HG03521 (cell line): ENCODE measurements at regions not wholly inside any gene's neighbourhood (a gene's known extent, or its start where the extent isn't known, plus 50 kb on each side); places are given as distances from the start of the nearest gene placed in this dataset.

Experiments used
- ATAC-seq: cut with Tn5 transposase; IDR thresholded peaks from one replicate; pipeline ENCODE4 v1.9.1; 2021; ENCODE audit warnings: mild to moderate bottlenecking, moderate library complexity; ENCODE audit not compliant: unreplicated experiment

DNA sequence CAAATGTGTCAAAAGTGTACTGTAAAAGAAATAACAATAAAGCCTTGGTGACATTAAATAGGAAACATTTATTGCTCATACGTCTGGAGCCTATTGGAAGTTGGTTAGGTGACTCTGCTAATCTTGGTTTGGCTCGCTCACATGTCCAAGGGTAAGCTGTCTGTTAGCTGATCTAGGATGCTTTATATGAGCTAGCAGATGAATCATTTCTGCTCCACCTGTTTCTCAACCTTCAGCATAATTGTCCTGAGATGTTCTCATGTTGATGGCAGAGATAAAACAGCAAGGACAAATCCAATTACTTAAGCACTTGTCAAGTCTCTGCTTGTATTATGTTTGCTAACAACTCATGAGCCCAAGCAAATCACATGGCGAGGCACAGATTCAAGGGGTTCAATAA lies 56.0 kb upstream of the CD53 start:
- ATAC-seq: no peak

GRCh38 chr1:110811529-110811928 lies 61.4 kb upstream of the CD53 start:
- ATAC-seq: no peak

DNA sequence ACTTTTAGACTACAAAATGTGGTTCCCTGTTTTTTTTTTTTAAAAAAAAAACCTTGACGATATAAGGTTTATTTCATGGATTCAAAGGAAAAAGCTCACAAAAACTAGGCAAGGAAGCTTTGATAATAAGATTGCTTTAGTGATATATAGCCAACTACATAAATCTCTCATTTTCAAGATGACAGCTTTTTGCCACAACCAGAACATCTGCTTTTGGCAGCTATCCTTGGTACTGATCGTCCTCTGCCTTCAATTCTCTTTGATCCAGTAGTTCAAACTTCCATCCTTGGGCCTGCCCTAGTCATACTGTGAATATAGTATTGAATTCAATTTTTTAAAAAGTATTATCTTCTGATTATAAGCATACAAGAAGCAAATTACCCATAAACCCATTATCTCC lies 72.9 kb upstream of the CD53 start:
- ATAC-seq: no peak

DNA sequence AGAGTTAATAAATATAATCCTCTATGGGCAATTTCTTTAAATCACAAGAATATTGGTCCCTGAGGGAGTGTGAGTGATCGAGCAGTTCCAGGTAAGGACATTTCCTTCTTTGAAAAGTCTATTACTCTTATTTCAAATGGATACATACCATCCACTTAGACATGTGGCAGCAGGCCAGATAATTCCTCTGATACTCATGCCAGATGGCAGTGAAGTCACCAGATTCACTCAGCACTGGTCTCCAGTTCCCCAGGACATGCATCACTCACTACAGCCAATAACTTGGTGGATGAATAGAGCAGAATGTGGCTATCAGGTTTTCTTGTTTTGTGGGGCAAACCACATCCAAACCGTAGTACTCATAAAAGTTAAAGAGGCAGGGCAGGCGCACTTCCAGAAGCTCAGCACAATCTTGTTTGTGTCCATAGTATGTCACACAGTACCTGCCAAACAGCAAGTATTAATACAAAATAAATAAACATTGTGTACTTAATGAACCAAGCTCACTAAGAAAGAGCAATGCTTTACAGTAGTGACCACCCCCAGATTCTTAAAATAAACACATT lies 74.2 kb upstream of the CD53 start:
- no peak for ATAC-seq

DNA sequence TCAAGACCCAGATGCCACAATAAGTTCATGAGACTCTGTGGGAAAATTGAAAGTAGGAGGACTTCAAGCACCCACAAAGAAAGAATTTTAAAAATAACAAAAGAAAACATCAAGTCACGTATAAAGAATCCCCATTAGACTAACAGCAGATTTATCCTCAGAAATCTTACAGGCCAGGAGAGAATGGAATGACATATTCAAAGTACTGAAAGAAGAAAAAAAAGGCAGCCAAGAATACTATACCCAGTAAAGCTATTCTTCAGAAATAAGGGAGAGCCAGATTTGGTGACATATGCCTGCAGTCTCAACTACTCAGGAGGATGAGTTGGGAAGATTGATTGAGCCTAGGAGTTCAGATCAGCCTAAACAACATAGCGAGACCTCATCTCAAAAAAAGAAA lies 84.3 kb upstream of the CD53 start:
- ATAC-seq: no peak

GRCh38 chr1:110787328-110788071 lies 85.4 kb upstream of the CD53 start:
- peak; percentile 82 for ATAC-seq

DNA sequence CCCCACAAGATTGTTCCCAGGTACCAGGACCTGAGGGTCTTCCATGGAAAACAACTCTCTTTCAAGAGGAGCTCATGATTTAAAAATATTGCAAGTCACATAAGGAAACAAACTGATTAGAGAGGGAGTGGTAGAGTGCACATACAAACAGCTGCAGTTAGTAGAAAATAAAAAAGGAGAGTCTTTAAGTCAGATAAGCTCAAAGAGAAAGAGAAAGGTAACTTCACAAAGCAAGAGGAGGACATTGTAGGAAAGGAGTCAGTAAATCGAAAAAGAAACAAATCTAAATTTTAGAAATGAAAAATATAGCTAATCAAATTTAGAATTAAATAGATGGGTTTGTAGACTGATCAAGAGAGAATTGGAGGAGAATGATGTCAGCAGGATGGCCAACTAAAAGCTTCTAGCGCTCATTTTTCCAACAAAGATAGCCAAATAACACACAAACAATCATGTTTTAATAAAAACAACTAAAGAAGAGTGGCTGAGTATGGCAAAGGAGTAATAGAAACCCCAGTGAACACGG lies 86.1 kb upstream of the CD53 start:
- no peak for ATAC-seq

DNA sequence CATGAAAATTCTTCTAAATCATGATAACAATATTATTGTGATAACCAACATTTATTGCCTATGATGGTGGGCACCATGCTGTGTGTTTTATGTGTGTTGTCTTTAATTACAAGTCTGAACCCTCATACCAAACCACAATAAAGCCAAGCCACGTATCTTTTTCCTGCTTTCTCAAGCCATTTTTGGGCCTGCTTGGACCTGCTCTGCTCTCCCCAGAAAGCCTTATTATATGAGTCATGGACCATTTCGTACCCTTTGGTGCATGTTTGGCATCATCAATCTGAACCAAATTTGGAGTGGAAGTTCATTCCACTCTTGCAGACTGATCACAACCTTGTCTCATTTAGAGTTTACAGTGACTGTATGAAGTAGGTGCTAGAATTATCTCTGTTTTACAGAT lies 87.3 kb upstream of the CD53 start:
- no peak for ATAC-seq

DNA sequence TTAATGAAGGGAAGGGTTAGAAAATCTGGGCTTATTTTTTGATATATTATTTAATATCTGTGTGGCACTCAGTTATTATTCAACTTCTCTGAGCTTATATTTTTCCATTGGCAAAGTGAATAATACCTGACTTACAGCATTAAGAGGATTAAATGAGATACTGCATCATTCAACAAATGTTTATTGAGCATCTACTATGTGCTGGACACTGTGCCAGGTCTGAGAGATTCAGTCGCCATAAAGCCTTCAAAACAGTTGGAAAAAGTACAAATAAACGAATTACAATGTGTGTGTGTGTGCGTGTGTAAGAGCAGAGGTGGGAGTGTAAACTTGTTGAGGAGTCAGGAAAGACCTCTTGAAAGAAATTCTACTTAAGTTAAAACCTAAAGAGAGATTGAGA lies 87.9 kb upstream of the CD53 start:
- no peak for ATAC-seq

DNA sequence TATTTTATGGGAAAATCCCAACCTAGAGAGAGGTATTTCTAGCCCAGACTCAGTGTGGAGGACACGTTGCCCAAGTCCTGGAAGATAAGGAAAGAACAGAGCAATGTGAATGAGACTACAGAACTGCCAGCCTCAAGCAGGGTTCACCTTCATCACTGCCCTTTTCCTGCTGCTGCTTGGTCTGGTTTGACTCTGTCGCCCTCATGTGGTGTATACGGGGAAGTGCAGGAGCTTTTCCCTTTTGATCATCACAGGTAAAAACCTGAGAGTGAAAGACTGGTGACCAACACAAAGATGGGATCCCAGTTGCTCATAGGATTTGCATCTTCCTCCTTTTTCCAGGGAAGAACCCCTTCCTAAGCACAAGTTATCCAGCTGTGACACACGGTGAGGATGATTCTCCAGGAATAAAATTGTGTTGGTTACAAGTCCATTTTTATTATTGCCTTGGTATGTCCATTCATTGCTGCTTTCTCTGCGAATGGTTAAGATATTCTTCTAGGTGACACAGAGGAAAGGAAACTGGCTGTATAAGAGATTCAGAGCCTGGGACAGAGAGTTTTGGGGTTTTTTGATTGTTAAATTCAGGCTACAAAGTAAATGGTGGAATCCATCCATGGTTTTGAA lies 89.5 kb upstream of the CD53 start:
- ATAC-seq: no peak

- no peak for ATAC-seq
Measured at GRCh38 chr1:110781525-110781924, 91.4 kb upstream of the CD53 start.

DNA sequence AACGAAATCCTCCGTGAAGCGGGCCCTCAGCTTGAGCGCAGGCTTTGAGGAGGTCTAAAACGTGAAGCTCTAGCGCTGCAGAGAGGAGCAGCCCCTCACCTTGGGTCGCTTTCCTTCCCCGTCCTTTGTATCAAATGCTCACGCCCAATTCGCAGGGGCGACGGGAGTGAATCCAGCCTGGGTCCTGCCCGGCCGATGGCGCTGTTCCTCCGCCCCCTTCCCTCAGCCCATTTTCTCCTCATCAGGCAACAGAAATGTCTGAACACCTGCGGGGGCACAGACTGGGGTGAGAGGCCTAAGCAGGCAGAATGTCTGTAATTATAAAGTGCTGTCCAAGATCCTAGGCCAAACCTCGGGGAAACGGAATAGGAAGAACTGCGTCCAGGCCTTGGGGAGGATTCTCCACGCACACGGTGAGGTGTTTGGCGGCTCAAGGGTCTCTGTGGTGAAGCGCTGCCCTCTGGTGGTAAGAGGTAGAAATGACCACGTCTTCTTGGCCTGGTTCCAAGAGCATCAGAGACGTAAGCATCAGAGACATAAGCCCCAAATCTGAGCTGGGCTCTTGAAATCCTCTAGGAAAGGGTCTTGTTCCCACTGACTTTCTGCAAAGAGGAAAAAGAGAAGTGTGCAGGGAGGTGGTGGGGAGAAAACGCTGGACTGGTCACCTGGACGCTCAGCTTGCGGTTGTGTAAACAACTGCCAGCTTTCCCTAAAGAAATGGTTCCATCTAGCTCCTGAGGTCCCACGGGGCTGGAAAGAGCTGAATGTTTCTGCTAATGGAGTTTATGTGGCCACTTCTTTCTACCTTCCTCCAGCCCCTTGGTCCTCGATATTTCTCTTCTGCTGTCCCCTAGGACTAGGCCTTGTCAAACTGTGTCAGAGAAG lies 92.1 kb upstream of the CD53 start:
- no peak for ATAC-seq

- ATAC-seq: no peak
Measured at GRCh38 chr1:110779636-110780035, 93.3 kb upstream of the CD53 start.

DNA sequence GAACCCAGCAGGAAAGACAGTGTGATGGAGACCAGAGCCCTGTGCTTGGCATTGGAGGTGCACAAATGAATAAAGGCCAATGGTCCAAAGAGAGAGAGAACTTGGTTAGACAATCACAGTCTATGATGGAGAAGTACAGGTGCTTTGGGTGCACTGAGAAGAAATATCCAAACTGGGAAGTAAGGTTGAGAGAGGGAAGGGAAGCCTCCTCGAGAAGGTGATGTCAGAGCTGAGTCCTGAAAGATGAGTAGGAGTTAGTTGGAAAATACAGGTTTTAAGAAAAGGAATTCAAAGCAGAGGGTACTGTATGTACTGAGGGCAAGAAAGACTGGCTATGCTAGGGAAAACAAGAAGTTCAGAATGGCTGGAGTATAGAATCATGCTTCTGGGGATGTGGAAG lies 94.1 kb upstream of the CD53 start:
- ATAC-seq: no peak

- ATAC-seq: no peak
Measured at GRCh38 chr1:110777228-110777627, 95.7 kb upstream of the CD53 start.

- no peak for ATAC-seq
Measured at GRCh38 chr1:110774398-110774797, 98.5 kb upstream of the CD53 start.

GRCh38 chr1:110773813-110774212 lies 99.1 kb upstream of the KCNA3 start:
- no peak for ATAC-seq

GRCh38 chr1:110771245-110772022 lies 96.7 kb upstream of the KCNA3 start:
- ATAC-seq: no peak

DNA sequence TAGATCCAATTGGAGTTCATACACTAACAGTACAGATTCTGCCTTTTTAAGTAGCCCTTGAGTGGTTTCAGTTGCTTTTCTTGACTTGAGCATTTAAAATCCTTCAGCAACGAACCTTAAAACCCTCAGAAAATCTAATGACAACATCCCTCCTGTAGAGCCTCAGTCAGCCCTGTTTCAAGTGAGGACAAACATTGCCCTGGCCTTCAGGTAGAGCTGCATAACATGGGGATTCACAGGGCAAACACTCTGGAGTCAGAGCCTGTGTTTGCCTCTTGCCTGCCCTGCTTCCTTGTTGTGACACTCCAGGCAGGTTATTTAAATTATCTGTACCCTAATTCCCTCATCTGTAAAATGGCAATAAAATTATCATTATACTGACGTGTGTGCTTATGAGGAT lies 96.1 kb upstream of the KCNA3 start:
- ATAC-seq: no peak

DNA sequence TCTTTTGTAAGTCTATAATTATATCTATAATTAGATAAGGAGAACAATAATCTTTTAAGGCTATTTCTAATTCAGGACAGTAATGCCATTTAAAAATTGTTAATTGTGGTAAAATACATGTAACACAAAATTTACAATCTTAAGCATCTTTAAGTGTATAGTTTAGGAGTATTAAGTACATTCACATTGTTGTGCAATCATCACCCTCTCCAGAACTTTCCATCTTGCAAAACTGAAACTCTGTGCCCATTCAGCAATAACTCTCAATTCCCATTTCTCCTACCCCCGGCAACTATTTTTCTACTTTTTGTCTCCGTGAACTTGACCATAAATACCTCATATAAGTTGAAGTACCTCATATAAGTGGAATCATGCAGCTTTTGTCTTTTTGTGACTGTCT lies 93.9 kb upstream of the KCNA3 start:
- no peak for ATAC-seq

- ATAC-seq: no peak
Measured at GRCh38 chr1:110766336-110766647, 91.6 kb upstream of the KCNA3 start.
